D341Med (cell line): ENCODE measurements at regions not wholly inside any gene's neighbourhood (a gene's known extent, or its start where the extent isn't known, plus 50 kb on each side); places are given as distances from the start of the nearest gene placed in this dataset.
A peak's percentile ranks its signal among the peaks of the same experiment; 100 is the strongest.
"Not testable (repeated sequence)": the region's sequence is repeated elsewhere in the genome, so short reads cannot be mapped to it uniquely, and the experiment has no call there.

ENCODE experiments used
- DNase-seq: peaks from one replicate; pipeline ENCODE4 v3.0.0; 2012; ENCODE audit warnings: low spot score

- DNase-seq = no peak
Measured at GRCh38 chr1:99361406-99361805, 97.1 kb downstream of the PLPPR4 start.

- DNase-seq = no peak
Measured at GRCh38 chr1:99363531-99363930, 99.2 kb downstream of the PLPPR4 start.

- no peak for DNase-seq
Measured at GRCh38 chr1:99365141-99365540, 100.8 kb downstream of the PLPPR4 start.

GRCh38 chr1:99365545-99365944 is 101.3 kb downstream of the PLPPR4 start:
- DNase-seq = no peak

- peak; percentile 63 for DNase-seq
Measured at GRCh38 chr1:99369154-99369553, 104.9 kb downstream of the PLPPR4 start.

GRCh38 chr1:99370476-99370875 is 106.2 kb downstream of the PLPPR4 start:
- no peak for DNase-seq

- DNase-seq = no peak
Measured at GRCh38 chr1:99371413-99371812, 107.1 kb downstream of the PLPPR4 start.

GRCh38 chr1:99374109-99374508 is 109.8 kb downstream of the PLPPR4 start:
- no peak for DNase-seq

- DNase-seq = not testable (repeated sequence)
Measured at GRCh38 chr1:99374693-99375092, 110.4 kb downstream of the PLPPR4 start.

- no peak for DNase-seq
Measured at GRCh38 chr1:99384021-99384420, 119.7 kb downstream of the PLPPR4 start.

GRCh38 chr1:99385852-99386251 is 121.6 kb downstream of the PLPPR4 start:
- no peak for DNase-seq

GRCh38 chr1:99396389-99396788 is 132.1 kb downstream of the PLPPR4 start:
- no peak for DNase-seq

GRCh38 chr1:99397029-99397428 is 132.7 kb downstream of the PLPPR4 start:
- DNase-seq = no peak

- DNase-seq = no peak
Measured at GRCh38 chr1:99397863-99398262, 133.6 kb downstream of the PLPPR4 start.

GRCh38 chr1:99401556-99401955 is 137.3 kb downstream of the PLPPR4 start:
- not testable (repeated sequence) for DNase-seq

- not testable (repeated sequence) for DNase-seq
Measured at GRCh38 chr1:99404399-99404798, 140.1 kb downstream of the PLPPR4 start.

- DNase-seq = not testable (repeated sequence)
Measured at GRCh38 chr1:99405325-99405724, 141.0 kb downstream of the PLPPR4 start.

GRCh38 chr1:99407018-99407417 is 142.7 kb downstream of the PLPPR4 start:
- DNase-seq = no peak

GRCh38 chr1:99424087-99424486 is 159.8 kb downstream of the PLPPR4 start:
- no peak for DNase-seq

GRCh38 chr1:99429754-99430153 is 165.5 kb downstream of the PLPPR4 start:
- no peak for DNase-seq

- DNase-seq = no peak
Measured at GRCh38 chr1:99438656-99439230, 174.5 kb downstream of the PLPPR4 start.

GRCh38 chr1:99439433-99440075 is 175.3 kb downstream of the PLPPR4 start:
- DNase-seq = no peak

GRCh38 chr1:99441299-99442095 is 177.2 kb downstream of the PLPPR4 start:
- no peak for DNase-seq
